K562 (cell line): ENCODE measurements at regions not wholly inside any gene's neighbourhood (a gene's known extent, or its start where the extent isn't known, plus 50 kb on each side); places are given as distances from the start of the nearest gene placed in this dataset.

Experiments
- ATAC-seq: fragments of 200-7000 bp; cut with Tn5 transposase; 3 replicates; pipeline ENCODE4 v1.9.1; 2020; ENCODE audit warnings: moderate library complexity
- BruUV-seq: library from RNA; stranded (reverse); fragments of 400-500 nt; replicated peaks from 2 replicates; lab custom pipeline; 2021; lab: Mats Ljungman, UMichigan
- CTCF ChIA-PET: fragments of 300-600 bp; formaldehyde crosslinking; extraction: SDS; loops from one replicate; lab custom pipeline; 2021; ENCODE audit warnings: low intra/inter-chr PET ratio; lab: Yijun Ruan, JAX
- POLR2A ChIA-PET: fragments of 300-600, 350-650 bp; sonication (Branson Sonifier 250); formaldehyde crosslinking; extraction: SDS; loops from one replicate; lab custom pipeline; 2021; ENCODE audit warnings: antibody characterized with exemption, inconsistent platforms; lab: Yijun Ruan, JAX
- DNase-seq, 4 experiments: peaks; one replicate each; pipeline versions ENCODE4 v3.0.0 to v3.0.0-alpha.2; 2011 to 2018; ENCODE audit warnings: low spot score in 3 of 4, mixed read lengths in 3 of 4; ENCODE audit errors: extremely low read depth in 1 of 4
- FAIRE-seq: peaks from 2 replicates; lab custom pipeline; 2011; peaks lifted over from hg19 to GRCh38; lab: Jason Lieb, UNC
- H2AFZ ChIP-seq: 2 replicates; pipeline ENCODE4 v1.6.0; 2011; ENCODE audit warnings: low read depth, low read length, control low read depth, inconsistent platforms
- H3K27ac ChIP-seq: fragments of 200-600 bp; 3 replicates; pipeline ENCODE4 v1.8.0; 2011; ENCODE audit warnings: low read depth, mild to moderate bottlenecking, control low read depth, inconsistent platforms, low read length, moderate library complexity, mixed read lengths; ENCODE audit errors: extremely low read depth
- H3K27me3 ChIP-seq, 2 experiments: fragments of 300-600 bp in 1 of 2; 2 replicates in 1 of 2; 3 replicates in 1 of 2; pipeline versions ENCODE4 v1.6.0 to v1.8.0; 2011; ENCODE audit warnings: inconsistent platforms in 2 of 2, low read length in 2 of 2, mild to moderate bottlenecking in 1 of 2, mixed read lengths in 1 of 2, moderate library complexity in 1 of 2; ENCODE audit not compliant: control insufficient read depth in 2 of 2, insufficient read depth in 2 of 2
- H3K36me3 ChIP-seq: fragments of 300-600 bp; 3 replicates; pipeline ENCODE4 v1.8.0; 2011; ENCODE audit warnings: mild to moderate bottlenecking, low read length, inconsistent platforms; ENCODE audit not compliant: control insufficient read depth, insufficient read depth
- H3K4me1 ChIP-seq, 2 experiments: fragments of 200-600 bp in 1 of 2; replicated peaks in 1 of 2; 2 replicates in 1 of 2; 3 replicates in 1 of 2; pipeline versions ENCODE4 v1.5.1 to v1.8.0; 2011; ENCODE audit warnings: inconsistent platforms in 2 of 2, low read length in 2 of 2, mild to moderate bottlenecking in 1 of 2, mixed read lengths in 1 of 2, moderate library complexity in 1 of 2; ENCODE audit not compliant: control insufficient read depth in 2 of 2, insufficient read depth in 2 of 2
- H3K4me2 ChIP-seq: 2 replicates; pipeline ENCODE4 v1.6.1; 2011; ENCODE audit warnings: low read length, control low read depth, inconsistent platforms, mixed read lengths; ENCODE audit not compliant: insufficient read depth
- H3K4me3 ChIP-seq: fragments of 200-600 bp; sonication (generic), shearing (Covaris generic); 2 replicates; pipeline ENCODE4 v1.5.1; 2016; ENCODE audit warnings: control low read depth, inconsistent platforms
- H3K79me2 ChIP-seq: fragments of 200-600 bp; 3 replicates; pipeline ENCODE4 v1.8.0; 2011; ENCODE audit warnings: low read length, inconsistent platforms; ENCODE audit not compliant: control insufficient read depth, insufficient read depth
- H3K9ac ChIP-seq, 2 experiments: 2 replicates each; pipeline versions ENCODE4 v1.6.0 to v1.6.1; 2011; ENCODE audit warnings: low read depth in 2 of 2, low read length in 2 of 2, control low read depth in 1 of 2, inconsistent platforms in 1 of 2, mild to moderate bottlenecking in 1 of 2, mixed read lengths in 1 of 2; ENCODE audit not compliant: insufficient read depth in 1 of 2
- H3K9me1 ChIP-seq: one replicate; pipeline ENCODE4 v1.6.0; 2011; ENCODE audit warnings: inconsistent platforms, mild to moderate bottlenecking, low read length, moderate library complexity; ENCODE audit not compliant: control insufficient read depth, insufficient read depth
- H3K9me3 ChIP-seq: replicated peaks from 2 replicates; pipeline ENCODE4 v1.5.1; 2011; ENCODE audit warnings: low read depth, low read length, inconsistent platforms; ENCODE audit not compliant: control insufficient read depth, insufficient read depth
- H4K20me1 ChIP-seq: replicated peaks from 2 replicates; pipeline ENCODE4 v1.6.1; 2011; ENCODE audit warnings: low read length, inconsistent platforms, mixed read lengths; ENCODE audit not compliant: control insufficient read depth, insufficient read depth
- ARID2 ChIP-seq: fragments of 450-650 bp; IDR thresholded peaks from 2 replicates; pipeline ENCODE4 v1.6.1; 2017; ENCODE audit warnings: antibody characterized with exemption, mild to moderate bottlenecking
- FOXM1 ChIP-seq, 2 experiments: fragments of 450-650 bp in 1 of 2; sonication (generic) in 1 of 2; formaldehyde crosslinking in 1 of 2; IDR thresholded peaks; 2 replicates each; pipeline versions ENCODE4 v1.6.1 to v1.9.0; 2017 to 2022; ENCODE audit warnings: low read depth in 2 of 2, mild to moderate bottlenecking in 2 of 2, missing genetic modification reagents in 1 of 2, moderate library complexity in 1 of 2
- KAT2B ChIP-seq: IDR thresholded peaks from one replicate; pipeline ENCODE4 v1.6.1; 2012; ENCODE audit warnings: low read depth, mild to moderate bottlenecking, control low read depth, inconsistent platforms, low read length, moderate library complexity
- POLR2AphosphoS5 ChIP-seq: IDR thresholded peaks from 2 replicates; pipeline ENCODE4 v1.6.1; 2011; ENCODE audit warnings: mild to moderate bottlenecking, low read depth, low read length, moderate library complexity; ENCODE audit not compliant: control insufficient read depth, insufficient read depth
- RB1 ChIP-seq: fragments of 450-650 bp; IDR thresholded peaks from 2 replicates; pipeline ENCODE4 v1.6.1; 2017; ENCODE audit warnings: low read depth, mild to moderate bottlenecking
- RFX1 ChIP-seq: fragments of 450-650 bp; IDR thresholded peaks from 2 replicates; pipeline ENCODE4 v1.6.1; 2016; ENCODE audit warnings: mild to moderate bottlenecking, moderate library complexity
- TBL1XR1 ChIP-seq, 2 experiments: IDR thresholded peaks; 2 replicates each; pipeline ENCODE4 v1.6.1; 2012; ENCODE audit warnings: improper control_type of control experiment in 2 of 2, low read length in 2 of 2, mild to moderate bottlenecking in 1 of 2
- TGIF2 ChIP-seq: sonication (generic); formaldehyde crosslinking; IDR thresholded peaks from 2 replicates; pipeline ENCODE4 v1.8.1; 2022; ENCODE audit warnings: mild to moderate bottlenecking, missing genetic modification reagents, moderate library complexity
- ZFP30 ChIP-seq: fragments of 250-450 bp; sonication (Bioruptor Pico); IDR thresholded peaks from 2 replicates; pipeline ENCODE4 v1.8.0; 2022; ENCODE audit warnings: moderate library complexity, mild to moderate bottlenecking, inconsistent platforms, borderline replicate concordance
- ZFX ChIP-seq: sonication (generic); formaldehyde crosslinking; IDR thresholded peaks from 2 replicates; pipeline ENCODE4 v1.8.0; 2022; ENCODE audit warnings: mild to moderate bottlenecking, missing genetic modification reagents, moderate library complexity
- ZNF134 ChIP-seq: fragments of 250-450 bp; sonication (Bioruptor Pico); conservative IDR thresholded peaks from 2 replicates; pipeline ENCODE4 v1.4.0; 2020
- ZNF699 ChIP-seq: fragments of 250-450 bp; sonication (Bioruptor Pico); IDR thresholded peaks from 2 replicates; pipeline ENCODE4 v1.8.0; 2021; ENCODE audit warnings: mild to moderate bottlenecking, moderate library complexity; ENCODE audit not compliant: insufficient replicate concordance
- ZNF780A ChIP-seq: fragments of 250-450 bp; sonication (Bioruptor Pico); IDR thresholded peaks from 2 replicates; pipeline ENCODE4 v1.5.0; 2021; ENCODE audit warnings: mild to moderate bottlenecking
- WGBS: fragments of 100-300 bp; shearing (Covaris generic); methylation state at CpG from one replicate; pipeline ENCODE4 v1.1.6; 2016; ENCODE audit warnings: low coverage, mixed read lengths; ENCODE audit not compliant: insufficient coverage; ENCODE audit errors: missing lambda C conversion rate; 5-methylcytosine and 5-hydroxymethylcytosine counted together
- in situ Hi-C: fragments of 300-500 bp; cut with MboI; formaldehyde crosslinking; loops from 4 replicates; pipeline ENCODE4 v1.15.0; 2018; ENCODE audit warnings: inconsistent platforms, mixed read lengths
- intact Hi-C: fragments of 100-400 bp; cut with micrococcal nuclease; formaldehyde crosslinking; loops from 2 replicates; pipeline ENCODE4 v1.14.2; 2022
- TF ChIP-seq, protein P1 (sequence below): fragments of 450-650 bp; formaldehyde crosslinking; IDR thresholded peaks from 2 replicates; pipeline ENCODE4 v1.4.0; 2022; ENCODE audit warnings: mild to moderate bottlenecking, moderate library complexity
- TF ChIP-seq, protein P2 (sequence below): fragments of 250-450 bp; sonication (Bioruptor Pico); IDR thresholded peaks from 2 replicates; pipeline ENCODE4 v1.5.0; 2022; ENCODE audit warnings: mild to moderate bottlenecking

DNA sequence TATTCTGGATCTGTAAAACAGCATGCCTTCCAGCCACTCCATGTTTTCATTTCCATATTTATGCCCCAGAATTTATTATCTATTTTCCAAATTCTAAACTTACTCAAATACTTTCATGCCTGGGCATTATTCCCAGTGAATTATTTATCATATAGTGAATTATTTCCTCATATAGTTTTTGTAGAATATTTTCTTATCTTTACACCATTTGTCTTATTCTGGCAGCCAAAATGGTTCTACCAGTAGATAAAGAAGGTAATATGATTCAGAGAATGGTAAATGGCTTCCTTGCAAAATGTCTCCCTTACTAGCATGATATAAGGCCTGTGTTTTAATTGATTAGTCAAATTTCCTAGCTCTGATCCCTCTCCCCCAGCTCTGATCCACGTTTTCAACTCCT lies 305.8 kb downstream of the SPRY2 start:
- Histone ChIP-seq H3K9ac (no peak overlapping the region), H3K9me3 (no peaks in the 10 kb centered on the region), H3K27me3 (no peaks in the 10 kb centered on the region), H2AFZ (no peak overlapping the region), H3K27ac (no peak overlapping the region), H3K79me2 (no peaks in the 10 kb centered on the region), H3K4me1 (no peaks in the 10 kb centered on the region), H3K4me3 (no peak overlapping the region), H4K20me1 (no peaks in the 10 kb centered on the region), H3K4me2 (no peak overlapping the region), H3K9me1 (no peaks in the 10 kb centered on the region), H3K36me3 (no peaks in the 10 kb centered on the region)
- no TSS peak for BruUV-seq
- in situ Hi-C loops (no loop called here), intact Hi-C loops (no loop called here)
- WGBS: 0% methylated on average over 1 of the region's 1 CpG
- DNase-seq (no peak), FAIRE-seq (no peak), ATAC-seq (no peak)
- ChIA-PET CTCF (no interaction called here), POLR2A (no interaction called here)
- TF ChIP-seq ZNF780A (no peak), FOXM1 (IDR thresholded peaks at IDR 0.05; ENCODE audit: low read depth) (no peak), FOXM1 (CRISPR knock-in tag; IDR thresholded peaks at IDR 0.05; ENCODE audit: low read depth) (no peak), ZFX (CRISPR knock-in tag) (no peak), KAT2B (no peak), ZFP30 (CRISPR knock-in tag) (no peak), RFX1 (no peak), ZNF134 (CRISPR knock-in tag) (no peak), TGIF2 (CRISPR knock-in tag) (no peak), TBL1XR1 (IDR thresholded peaks at IDR 0.05; ENCODE audit: low read length in 2 of 2) (no peak), ARID2 (no peak), RB1 (no peak), POLR2AphosphoS5 (no peak), ZNF699 (no peak)
- TF ChIP-seq, protein P1, sequence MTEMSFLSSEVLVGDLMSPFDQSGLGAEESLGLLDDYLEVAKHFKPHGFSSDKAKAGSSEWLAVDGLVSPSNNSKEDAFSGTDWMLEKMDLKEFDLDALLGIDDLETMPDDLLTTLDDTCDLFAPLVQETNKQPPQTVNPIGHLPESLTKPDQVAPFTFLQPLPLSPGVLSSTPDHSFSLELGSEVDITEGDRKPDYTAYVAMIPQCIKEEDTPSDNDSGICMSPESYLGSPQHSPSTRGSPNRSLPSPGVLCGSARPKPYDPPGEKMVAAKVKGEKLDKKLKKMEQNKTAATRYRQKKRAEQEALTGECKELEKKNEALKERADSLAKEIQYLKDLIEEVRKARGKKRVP (CRISPR knock-in tag): no peak
- TF ChIP-seq, protein P2, sequence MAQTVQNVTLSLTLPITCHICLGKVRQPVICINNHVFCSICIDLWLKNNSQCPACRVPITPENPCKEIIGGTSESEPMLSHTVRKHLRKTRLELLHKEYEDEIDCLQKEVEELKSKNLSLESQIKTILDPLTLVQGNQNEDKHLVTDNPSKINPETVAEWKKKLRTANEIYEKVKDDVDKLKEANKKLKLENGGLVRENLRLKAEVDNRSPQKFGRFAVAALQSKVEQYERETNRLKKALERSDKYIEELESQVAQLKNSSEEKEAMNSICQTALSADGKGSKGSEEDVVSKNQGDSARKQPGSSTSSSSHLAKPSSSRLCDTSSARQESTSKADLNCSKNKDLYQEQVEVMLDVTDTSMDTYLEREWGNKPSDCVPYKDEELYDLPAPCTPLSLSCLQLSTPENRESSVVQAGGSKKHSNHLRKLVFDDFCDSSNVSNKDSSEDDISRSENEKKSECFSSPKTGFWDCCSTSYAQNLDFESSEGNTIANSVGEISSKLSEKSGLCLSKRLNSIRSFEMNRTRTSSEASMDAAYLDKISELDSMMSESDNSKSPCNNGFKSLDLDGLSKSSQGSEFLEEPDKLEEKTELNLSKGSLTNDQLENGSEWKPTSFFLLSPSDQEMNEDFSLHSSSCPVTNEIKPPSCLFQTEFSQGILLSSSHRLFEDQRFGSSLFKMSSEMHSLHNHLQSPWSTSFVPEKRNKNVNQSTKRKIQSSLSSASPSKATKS (CRISPR knock-in tag): no peak
